ENCODE measurements at regions not wholly inside any gene's neighbourhood (a gene's known extent, or its start where the extent isn't known, plus 50 kb on each side); places are given as distances from the start of the nearest gene placed in this dataset.
A peak's percentile ranks its signal among the peaks of the same experiment; 100 is the strongest.

- no peak overlapping the region for H3K4me2 ChIP-seq (ENCODE audit: insufficient read depth, low read length)
- H3K27ac ChIP-seq (ENCODE audit: low read length), result no peak overlapping the region
These were observed 161.7 kb downstream of the CAND1 start for GRCh38 chr12:67430708-67431335.

GRCh38 chr12:67431411-67432020 lies 162.4 kb downstream of the CAND1 start:
- Histone ChIP-seq H3K27me3 (ENCODE audit: insufficient read depth, low read length, poor library complexity) (no peaks in the 10 kb centered on the region), H2AFZ (ENCODE audit: low read depth, low read length) (no peak overlapping the region), H3K4me1 (ENCODE audit: insufficient read depth, low read length) (no peaks in the 10 kb centered on the region), H3K4me3 (ENCODE audit: low read depth in 1 of 2, low read length in 2 of 2) (no peak overlapping the region), H3K36me3 (ENCODE audit: insufficient read depth, low read length) (no peaks in the 10 kb centered on the region), H3K79me2 (ENCODE audit: insufficient read depth, low read length) (no peaks in the 10 kb centered on the region), H3K9me3 (ENCODE audit: insufficient read depth, low read length, severe bottlenecking) (no peaks in the 10 kb centered on the region), H3K27ac (ENCODE audit: low read length) (no peak overlapping the region), H3K9ac (ENCODE audit: low read depth, low read length) (no peak overlapping the region), H4K20me1 (ENCODE audit: insufficient read depth, low read length) (no peaks in the 10 kb centered on the region), H3K4me2 (ENCODE audit: insufficient read depth, low read length) (no peak overlapping the region)
- ATAC-seq (ENCODE audit: insufficient read depth, low read depth) (no peak), DNase-seq (no peak)
- no peak for TF ChIP-seq CTCF (IDR thresholded peaks at IDR 0.05; ENCODE audit: borderline replicate concordance, extremely low read depth, low read length, poor library complexity, severe bottlenecking)
- no peak for TF ChIP-seq EZH2 (IDR thresholded peaks at IDR 0.05; ENCODE audit: borderline replicate concordance, low read depth, low read length, severe bottlenecking)

More at GRCh38 chr12:67430708-67431335, 161.7 kb downstream of the CAND1 start:
- H3K9ac ChIP-seq (ENCODE audit: low read depth, low read length), result no peak overlapping the region
- H3K9me3 ChIP-seq (ENCODE audit: insufficient read depth, low read length, severe bottlenecking), result no peaks in the 10 kb centered on the region
- no peaks in the 10 kb centered on the region for H3K27me3 ChIP-seq (ENCODE audit: insufficient read depth, low read length, poor library complexity)
- H3K79me2 ChIP-seq (ENCODE audit: insufficient read depth, low read length), result no peaks in the 10 kb centered on the region
- no peak overlapping the region for H3K4me3 ChIP-seq (ENCODE audit: low read depth in 1 of 2, low read length in 2 of 2)
- H2AFZ ChIP-seq (ENCODE audit: low read depth, low read length), result no peak overlapping the region
- TF ChIP-seq EZH2 (IDR thresholded peaks at IDR 0.05; ENCODE audit: borderline replicate concordance, low read depth, low read length, severe bottlenecking) (no peak), CTCF (IDR thresholded peaks at IDR 0.05; ENCODE audit: borderline replicate concordance, extremely low read depth, low read length, poor library complexity, severe bottlenecking) (no peak)
- ATAC-seq (ENCODE audit: insufficient read depth, low read depth) (no peak), DNase-seq (no peak)
- H3K36me3 ChIP-seq (ENCODE audit: insufficient read depth, low read length), result no peaks in the 10 kb centered on the region
- no peaks in the 10 kb centered on the region for H3K4me1 ChIP-seq (ENCODE audit: insufficient read depth, low read length)
- no peaks in the 10 kb centered on the region for H4K20me1 ChIP-seq (ENCODE audit: insufficient read depth, low read length)

GRCh38 chr12:67433385-67434175 lies 164.4 kb downstream of the CAND1 start:
- Histone ChIP-seq H3K27ac (ENCODE audit: low read length) (no peak overlapping the region), H3K27me3 (ENCODE audit: insufficient read depth, low read length, poor library complexity) (no peaks in the 10 kb centered on the region), H3K4me3 (ENCODE audit: low read depth in 1 of 2, low read length in 2 of 2) (no peak overlapping the region), H2AFZ (ENCODE audit: low read depth, low read length) (no peak overlapping the region), H3K79me2 (ENCODE audit: insufficient read depth, low read length) (no peaks in the 10 kb centered on the region), H3K9ac (ENCODE audit: low read depth, low read length) (no peak overlapping the region), H4K20me1 (ENCODE audit: insufficient read depth, low read length) (no peaks in the 10 kb centered on the region), H3K4me1 (ENCODE audit: insufficient read depth, low read length) (no peaks in the 10 kb centered on the region), H3K4me2 (ENCODE audit: insufficient read depth, low read length) (no peak overlapping the region), H3K36me3 (ENCODE audit: insufficient read depth, low read length) (no peaks in the 10 kb centered on the region), H3K9me3 (ENCODE audit: insufficient read depth, low read length, severe bottlenecking) (no peaks in the 10 kb centered on the region)
- DNase-seq (no peak), ATAC-seq (ENCODE audit: insufficient read depth, low read depth) (peak; percentile 35; the same call in 2 of the 3 replicates)
- TF ChIP-seq EZH2 (IDR thresholded peaks at IDR 0.05; ENCODE audit: borderline replicate concordance, low read depth, low read length, severe bottlenecking) (no peak), CTCF (IDR thresholded peaks at IDR 0.05; ENCODE audit: borderline replicate concordance, extremely low read depth, low read length, poor library complexity, severe bottlenecking) (no peak)
